ENCODE measurements at regions not wholly inside any gene's neighbourhood (a gene's known extent, or its start where the extent isn't known, plus 50 kb on each side); places are given as distances from the start of the nearest gene placed in this dataset.
"Not testable (repeated sequence)": the region's sequence is repeated elsewhere in the genome, so short reads cannot be mapped to it uniquely, and the experiment has no call there.

GRCh38 chr1:235049716-235050378 is 78.8 kb downstream of the TOMM20 start:
- not testable (repeated sequence) for H3K36me3 ChIP-seq (ENCODE audit: control insufficient read depth, insufficient read depth, low read length); H3K27me3 ChIP-seq (ENCODE audit: control insufficient read depth, insufficient read depth, low read length); H3K4me3 ChIP-seq (ENCODE audit: low read length); H3K9me3 ChIP-seq (replicated peaks; ENCODE audit: control insufficient read depth, low read depth, low read length); DNase-seq
- WGBS (ENCODE audit: insufficient coverage): 93% methylated on average over 10 of the region's 21 CpGs
- H3K4me1 ChIP-seq (ENCODE audit: control insufficient read depth, insufficient read depth, low read length): peaks cover 56% of the 10 kb centered on the region
- peak overlapping the region; percentile 92 for H3K27ac ChIP-seq (ENCODE audit: low read length)

DNA sequence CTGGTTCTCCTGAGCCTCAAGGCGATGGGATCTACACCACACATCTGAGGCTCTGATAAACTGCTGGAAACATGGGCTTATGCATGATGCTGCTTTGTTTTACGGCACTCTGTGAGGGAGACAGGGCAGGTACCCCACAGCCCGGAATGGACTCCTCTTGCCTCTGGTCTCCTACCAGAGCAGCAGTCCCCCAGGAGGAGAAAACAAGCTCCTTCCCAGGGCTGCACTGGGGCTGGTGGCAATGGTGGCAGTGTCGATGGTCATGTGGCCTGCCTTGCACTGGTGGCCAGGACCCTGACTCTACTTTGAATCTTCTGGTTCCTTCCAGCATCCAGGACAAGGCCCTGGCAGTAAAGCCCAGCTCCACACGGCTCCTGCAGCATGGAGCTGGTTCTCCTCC is 79.4 kb downstream of the TOMM20 start:
- Histone ChIP-seq H3K27ac (ENCODE audit: low read length) (peak overlapping the region; percentile 92), H3K4me3 (ENCODE audit: low read length) (no peak overlapping the region), H3K36me3 (ENCODE audit: control insufficient read depth, insufficient read depth, low read length) (no peaks in the 10 kb centered on the region), H3K4me1 (ENCODE audit: control insufficient read depth, insufficient read depth, low read length) (peaks cover 50% of the 10 kb centered on the region), H3K9me3 (replicated peaks; ENCODE audit: control insufficient read depth, low read depth, low read length) (peaks cover under 1% of the 10 kb centered on the region), H3K27me3 (ENCODE audit: control insufficient read depth, insufficient read depth, low read length) (no peaks in the 10 kb centered on the region)
- WGBS (ENCODE audit: insufficient coverage): 92% methylated on average over 4 of the region's 5 CpGs
- no peak for DNase-seq

DNA sequence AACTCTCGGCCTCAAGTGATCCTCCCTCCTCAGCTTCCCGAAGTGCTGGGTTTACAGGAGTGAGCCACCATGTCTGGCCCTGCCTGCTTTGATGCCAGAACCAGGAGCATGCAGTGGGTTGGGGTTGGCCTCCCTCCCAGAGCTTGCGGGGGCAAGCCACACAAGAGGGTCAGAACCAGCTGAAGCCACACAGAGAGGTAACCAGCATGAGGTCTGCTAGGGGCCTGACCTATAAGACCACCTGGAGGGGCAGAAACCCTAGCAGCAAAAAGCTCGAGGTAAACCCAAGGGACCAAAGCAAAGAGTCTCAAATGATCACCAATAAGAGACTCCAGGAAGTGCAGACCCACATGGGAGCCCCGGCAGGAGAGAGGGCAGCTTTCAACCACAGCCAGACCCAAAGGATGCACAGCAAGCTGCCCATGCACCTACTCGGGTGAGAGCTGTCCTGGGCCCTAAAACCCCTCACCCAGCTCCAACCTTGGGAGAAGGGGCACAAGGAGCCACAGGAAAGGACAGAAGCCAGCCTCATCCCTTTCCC is 81.2 kb downstream of the TOMM20 start:
- Histone ChIP-seq H3K9me3 (replicated peaks; ENCODE audit: control insufficient read depth, low read depth, low read length) (no peaks in the 10 kb centered on the region), H3K4me3 (ENCODE audit: low read length) (no peak overlapping the region), H3K36me3 (ENCODE audit: control insufficient read depth, insufficient read depth, low read length) (no peaks in the 10 kb centered on the region), H3K4me1 (ENCODE audit: control insufficient read depth, insufficient read depth, low read length) (peaks cover 48% of the 10 kb centered on the region), H3K27me3 (ENCODE audit: control insufficient read depth, insufficient read depth, low read length) (no peaks in the 10 kb centered on the region), H3K27ac (ENCODE audit: low read length) (peak overlapping the region; percentile 92)
- 83% methylated on average over 3 of the region's 6 CpGs for WGBS (ENCODE audit: insufficient coverage)
- no peak for DNase-seq

- H3K4me3 ChIP-seq (ENCODE audit: low read length): no peak overlapping the region
- DNase-seq: no peak
- WGBS (ENCODE audit: insufficient coverage): 90% methylated on average over 13 of the region's 17 CpGs
- H3K27me3 ChIP-seq (ENCODE audit: control insufficient read depth, insufficient read depth, low read length): no peaks in the 10 kb centered on the region
- H3K36me3 ChIP-seq (ENCODE audit: control insufficient read depth, insufficient read depth, low read length): no peaks in the 10 kb centered on the region
- no peaks in the 10 kb centered on the region for H3K9me3 ChIP-seq (replicated peaks; ENCODE audit: control insufficient read depth, low read depth, low read length)
- peak overlapping the region; percentile 3 for H3K27ac ChIP-seq (ENCODE audit: low read length)
- H3K4me1 ChIP-seq (ENCODE audit: control insufficient read depth, insufficient read depth, low read length): peaks cover 39% of the 10 kb centered on the region
These were observed 82.6 kb downstream of the TOMM20 start for GRCh38 chr1:235045921-235046601.

DNA sequence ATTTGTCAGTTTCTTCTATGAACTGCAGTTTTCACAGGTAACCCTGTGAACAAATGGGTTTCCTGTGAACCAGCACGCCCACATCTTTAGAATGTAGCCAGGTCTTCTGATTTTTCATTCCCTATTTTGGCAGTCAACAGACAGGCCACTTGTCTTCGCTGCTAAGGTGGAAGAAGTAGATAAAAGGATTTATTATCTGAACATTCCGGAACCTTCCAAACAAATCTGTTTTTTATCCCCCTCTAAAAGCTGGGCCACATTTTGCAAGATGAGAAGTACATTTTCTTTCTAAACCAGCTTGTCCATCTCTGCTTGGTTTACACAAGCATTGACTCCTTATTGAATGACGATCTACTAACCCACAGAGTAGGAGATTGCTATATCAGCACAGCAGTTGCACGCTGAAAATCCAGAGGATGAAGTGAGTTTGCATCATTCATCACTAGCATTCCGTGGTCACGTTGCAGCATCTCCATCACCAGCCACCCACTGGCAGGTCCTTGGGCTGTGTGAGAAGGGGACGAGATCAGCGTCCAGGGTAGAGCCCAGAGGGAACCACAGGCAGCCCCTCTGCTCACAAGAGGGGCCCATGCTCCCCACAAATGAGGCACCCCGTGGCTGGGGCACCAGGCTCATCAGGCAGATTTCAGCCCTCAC is 83.5 kb downstream of the TOMM20 start:
- H3K9me3 ChIP-seq (replicated peaks; ENCODE audit: control insufficient read depth, low read depth, low read length): no peaks in the 10 kb centered on the region
- no peak for DNase-seq
- no peak overlapping the region for H3K4me3 ChIP-seq (ENCODE audit: low read length)
- H3K27me3 ChIP-seq (ENCODE audit: control insufficient read depth, insufficient read depth, low read length): no peaks in the 10 kb centered on the region
- WGBS (ENCODE audit: insufficient coverage): 93% methylated on average over 2 of the region's 10 CpGs
- H3K4me1 ChIP-seq (ENCODE audit: control insufficient read depth, insufficient read depth, low read length): peaks cover 34% of the 10 kb centered on the region
- H3K36me3 ChIP-seq (ENCODE audit: control insufficient read depth, insufficient read depth, low read length): no peaks in the 10 kb centered on the region
- H3K27ac ChIP-seq (ENCODE audit: low read length): no peak overlapping the region

GRCh38 chr1:235043234-235043633 is 85.4 kb downstream of the TOMM20 start:
- Histone ChIP-seq H3K4me1 (ENCODE audit: control insufficient read depth, insufficient read depth, low read length) (peaks cover 16% of the 10 kb centered on the region), H3K4me3 (ENCODE audit: low read length) (no peak overlapping the region), H3K27ac (ENCODE audit: low read length) (no peak overlapping the region), H3K36me3 (ENCODE audit: control insufficient read depth, insufficient read depth, low read length) (no peaks in the 10 kb centered on the region), H3K27me3 (ENCODE audit: control insufficient read depth, insufficient read depth, low read length) (no peaks in the 10 kb centered on the region), H3K9me3 (replicated peaks; ENCODE audit: control insufficient read depth, low read depth, low read length) (peaks cover 13% of the 10 kb centered on the region)
- no CpG with 5 or more reads among the region's 3 CpGs for WGBS (ENCODE audit: insufficient coverage)
- DNase-seq: no peak

DNA sequence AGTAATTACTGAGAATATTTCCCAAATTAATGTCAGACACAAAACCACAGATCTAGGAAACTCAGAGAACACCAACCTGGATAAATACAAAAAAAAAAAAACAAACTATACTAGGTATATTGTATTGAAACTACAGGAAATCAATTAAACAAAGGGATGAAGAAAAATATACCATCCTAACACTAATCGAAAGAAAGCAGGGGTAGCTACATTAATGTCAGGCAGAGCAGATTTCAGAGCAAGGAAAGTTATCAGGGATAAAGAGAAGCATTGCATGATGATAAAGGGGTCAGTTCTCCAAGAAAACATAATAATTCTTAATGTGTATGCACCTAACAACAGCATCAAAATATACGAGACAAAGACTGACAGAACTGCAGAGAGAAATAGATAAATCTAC is 89.9 kb downstream of the TOMM20 start:
- no peak overlapping the region for H3K4me3 ChIP-seq (ENCODE audit: low read length)
- H3K27ac ChIP-seq (ENCODE audit: low read length): no peak overlapping the region
- H3K9me3 ChIP-seq (replicated peaks; ENCODE audit: control insufficient read depth, low read depth, low read length): peaks cover 13% of the 10 kb centered on the region
- WGBS (ENCODE audit: insufficient coverage): no CpG with 5 or more reads among the region's 2 CpGs
- DNase-seq: no peak
- no peaks in the 10 kb centered on the region for H3K4me1 ChIP-seq (ENCODE audit: control insufficient read depth, insufficient read depth, low read length)
- no peaks in the 10 kb centered on the region for H3K27me3 ChIP-seq (ENCODE audit: control insufficient read depth, insufficient read depth, low read length)
- no peaks in the 10 kb centered on the region for H3K36me3 ChIP-seq (ENCODE audit: control insufficient read depth, insufficient read depth, low read length)

DNA sequence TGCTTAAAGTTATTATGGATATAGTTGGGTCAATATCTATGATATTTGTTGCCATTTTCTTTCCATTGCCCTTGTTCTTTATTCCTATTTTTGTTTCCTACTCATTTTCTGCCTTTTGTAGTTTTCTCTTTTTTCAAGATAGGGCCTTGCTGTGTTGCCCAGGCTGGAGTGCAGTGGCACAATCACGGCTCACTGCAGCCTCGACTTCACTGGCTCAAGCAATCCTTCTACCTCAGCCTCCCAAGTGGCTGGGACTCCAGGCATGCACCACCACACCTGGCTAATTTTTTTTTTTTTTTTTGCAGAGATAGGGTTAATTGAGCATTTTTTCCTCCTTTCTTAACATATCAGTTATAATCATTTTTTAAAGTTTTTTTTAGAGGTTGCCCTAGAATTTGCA is 92.7 kb downstream of the TOMM20 start:
- 100% methylated on average over 1 of the region's 2 CpGs for WGBS (ENCODE audit: insufficient coverage)

GRCh38 chr1:235030919-235031596 is 97.6 kb downstream of the TOMM20 start:
- Histone ChIP-seq H3K4me3 (ENCODE audit: low read length) (no peak overlapping the region), H3K4me1 (ENCODE audit: control insufficient read depth, insufficient read depth, low read length) (no peaks in the 10 kb centered on the region), H3K27me3 (ENCODE audit: control insufficient read depth, insufficient read depth, low read length) (no peaks in the 10 kb centered on the region), H3K27ac (ENCODE audit: low read length) (no peak overlapping the region), H3K36me3 (ENCODE audit: control insufficient read depth, insufficient read depth, low read length) (no peaks in the 10 kb centered on the region), H3K9me3 (replicated peaks; ENCODE audit: control insufficient read depth, low read depth, low read length) (no peaks in the 10 kb centered on the region)
- 78% methylated on average over 3 of the region's 7 CpGs for WGBS (ENCODE audit: insufficient coverage)
- DNase-seq: no peak

More for the DNA sequence above, 92.7 kb downstream of the TOMM20 start:
- Histone ChIP-seq H3K36me3 (ENCODE audit: control insufficient read depth, insufficient read depth, low read length) (no peaks in the 10 kb centered on the region), H3K4me1 (ENCODE audit: control insufficient read depth, insufficient read depth, low read length) (no peaks in the 10 kb centered on the region), H3K4me3 (ENCODE audit: low read length) (no peak overlapping the region), H3K9me3 (replicated peaks; ENCODE audit: control insufficient read depth, low read depth, low read length) (peaks cover 13% of the 10 kb centered on the region), H3K27ac (ENCODE audit: low read length) (no peak overlapping the region), H3K27me3 (ENCODE audit: control insufficient read depth, insufficient read depth, low read length) (no peaks in the 10 kb centered on the region)
- no peak for DNase-seq

DNA sequence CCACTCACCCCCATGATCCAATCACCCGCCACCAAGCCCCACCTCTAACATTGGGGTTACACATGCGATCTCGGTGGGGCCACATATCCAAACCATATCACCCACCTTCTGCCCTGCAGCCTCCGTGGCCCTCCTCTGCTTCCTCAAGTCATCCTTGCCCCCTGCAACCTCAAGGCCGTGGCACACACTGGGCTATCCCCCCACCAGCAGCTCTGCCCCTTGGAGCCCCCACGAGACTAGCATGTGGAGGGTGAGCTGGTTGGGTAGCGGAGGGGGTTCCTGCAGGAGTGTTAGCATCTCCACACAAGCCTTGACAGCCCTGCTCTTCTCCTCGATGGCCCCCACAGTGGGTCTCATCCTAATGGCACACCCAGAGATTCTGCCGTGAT is 100.8 kb downstream of the TOMM20 start:
- Histone ChIP-seq H3K27me3 (ENCODE audit: control insufficient read depth, insufficient read depth, low read length) (no peaks in the 10 kb centered on the region), H3K9me3 (replicated peaks; ENCODE audit: control insufficient read depth, low read depth, low read length) (no peaks in the 10 kb centered on the region), H3K36me3 (ENCODE audit: control insufficient read depth, insufficient read depth, low read length) (no peaks in the 10 kb centered on the region), H3K27ac (ENCODE audit: low read length) (no peak overlapping the region), H3K4me3 (ENCODE audit: low read length) (no peak overlapping the region), H3K4me1 (ENCODE audit: control insufficient read depth, insufficient read depth, low read length) (peaks cover 21% of the 10 kb centered on the region)
- WGBS (ENCODE audit: insufficient coverage): 98% methylated on average over 7 of the region's 9 CpGs
- DNase-seq: no peak
